HepG2 (cell line): ENCODE measurements at regions not wholly inside any gene's neighbourhood (a gene's known extent, or its start where the extent isn't known, plus 50 kb on each side); places are given as distances from the start of the nearest gene placed in this dataset.

Source experiments
- ATAC-seq: fragments of 200-7000 bp; cut with Tn5 transposase; 3 replicates; pipeline ENCODE4 v1.9.1; 2020; ENCODE audit warnings: mild to moderate bottlenecking, moderate library complexity
- BruUV-seq: library from RNA; stranded (reverse); fragments of 400-500 nt; replicated peaks from 2 replicates; lab custom pipeline; 2021; lab: Mats Ljungman, UMichigan
- CTCF ChIA-PET: fragments of 300-600 bp; formaldehyde crosslinking; extraction: SDS; loops from one replicate; lab custom pipeline; 2021; ENCODE audit warnings: low total read pairs, inconsistent platforms, low intra/inter-chr PET ratio; lab: Yijun Ruan, JAX
- POLR2A ChIA-PET: fragments of 350-600 bp; sonication (Branson Sonifier 250); formaldehyde crosslinking; loops from one replicate; lab custom pipeline; 2020; ENCODE audit warnings: antibody characterized with exemption, inconsistent platforms; lab: Yijun Ruan, JAX
- DNase-seq: peaks from one replicate; pipeline ENCODE4 v3.0.0-alpha.2; 2015; ENCODE audit warnings: low spot score
- FAIRE-seq: peaks from 3 replicates; lab custom pipeline; 2011; peaks lifted over from hg19 to GRCh38; lab: Jason Lieb, UNC
- H2AFZ ChIP-seq: one replicate; pipeline ENCODE4 v1.6.1; 2011; ENCODE audit warnings: low read length, inconsistent platforms
- H3K27ac ChIP-seq: fragments of 300-600 bp; 3 replicates; pipeline ENCODE4 v1.8.0; 2011; ENCODE audit warnings: mixed run types, mild to moderate bottlenecking, mixed read lengths, low read length, inconsistent platforms; ENCODE audit not compliant: insufficient read depth; ENCODE audit errors: extremely low read length
- H3K27me3 ChIP-seq, 2 experiments: fragments of 200-600 bp in 1 of 2; 2 replicates in 1 of 2; 3 replicates in 1 of 2; pipeline versions ENCODE4 v1.6.0 to v1.8.0; 2011; ENCODE audit warnings: low read length in 2 of 2, mild to moderate bottlenecking in 2 of 2, moderate library complexity in 2 of 2, inconsistent platforms in 1 of 2; ENCODE audit not compliant: insufficient read depth in 2 of 2, control insufficient read depth in 1 of 2
- H3K36me3 ChIP-seq, 2 experiments: fragments of 200-600 bp in 1 of 2; replicated peaks in 1 of 2; 2 replicates in 1 of 2; 3 replicates in 1 of 2; pipeline versions ENCODE4 v1.5.1 to v1.8.0; 2011; ENCODE audit warnings: low read length in 2 of 2, inconsistent platforms in 1 of 2; ENCODE audit not compliant: insufficient read depth in 2 of 2, control insufficient read depth in 1 of 2
- H3K4me1 ChIP-seq: 2 replicates; pipeline ENCODE4 v1.5.1; 2012; ENCODE audit warnings: low read length, inconsistent platforms; ENCODE audit not compliant: insufficient read depth
- H3K4me2 ChIP-seq: 2 replicates; pipeline ENCODE4 v1.6.0; 2011; ENCODE audit warnings: low read depth, low read length, inconsistent platforms
- H3K4me3 ChIP-seq, 3 experiments: fragments of 200-600 bp in 1 of 3; sonication (generic), shearing (Covaris generic) in 1 of 3; replicated peaks in 1 of 3; 2 replicates each; pipeline ENCODE4 v1.5.1; 2011 to 2016; ENCODE audit warnings: low read length in 3 of 3, inconsistent platforms in 2 of 3, low read depth in 2 of 3, mild to moderate bottlenecking in 2 of 3, control low read depth in 1 of 3, mixed read lengths in 1 of 3; ENCODE audit not compliant: insufficient read depth in 1 of 3
- H3K79me2 ChIP-seq: one replicate; pipeline ENCODE4 v1.6.1; 2011; ENCODE audit warnings: low read length, inconsistent platforms; ENCODE audit not compliant: insufficient read depth
- H3K9ac ChIP-seq: 2 replicates; pipeline ENCODE4 v1.6.0; 2011; ENCODE audit warnings: mild to moderate bottlenecking, low read depth, low read length, inconsistent platforms; ENCODE audit not compliant: insufficient read depth
- H3K9me3 ChIP-seq: 2 replicates; pipeline ENCODE4 v1.5.1; 2012; ENCODE audit warnings: mild to moderate bottlenecking, low read length
- H4K20me1 ChIP-seq: 2 replicates; pipeline ENCODE4 v1.6.0; 2011; ENCODE audit warnings: inconsistent platforms, mild to moderate bottlenecking, low read length, moderate library complexity; ENCODE audit not compliant: insufficient read depth
- BORCS8-MEF2B ChIP-seq: sonication (generic); formaldehyde crosslinking; IDR thresholded peaks from 2 replicates; pipeline ENCODE4 v1.8.0; 2022; ENCODE audit warnings: mild to moderate bottlenecking, missing genetic modification reagents
- FUBP1 ChIP-seq: sonication (generic); formaldehyde crosslinking; IDR thresholded peaks from 2 replicates; pipeline ENCODE4 v1.5.1; 2020; ENCODE audit warnings: missing genetic modification reagents, mild to moderate bottlenecking, borderline replicate concordance
- PHF5A ChIP-seq: IDR thresholded peaks from one replicate; pipeline ENCODE4 v1.6.1; 2018; ENCODE audit warnings: low read depth, missing genetic modification reagents; ENCODE audit not compliant: unreplicated experiment
- POLR2G ChIP-seq: fragments of 200-400 bp; formaldehyde crosslinking; IDR thresholded peaks from 2 replicates; pipeline ENCODE4 v1.6.1; 2018; ENCODE audit warnings: mild to moderate bottlenecking, low read depth, low read length, moderate library complexity
- TSC22D2 ChIP-seq: sonication (generic); formaldehyde crosslinking; IDR thresholded peaks from 2 replicates; pipeline ENCODE4 v1.5.1; 2020; ENCODE audit warnings: missing genetic modification reagents, mild to moderate bottlenecking, borderline replicate concordance
- YEATS2 ChIP-seq: sonication (generic); formaldehyde crosslinking; IDR thresholded peaks from 2 replicates; pipeline ENCODE4 v1.4.0; 2020; ENCODE audit warnings: missing genetic modification reagents, borderline replicate concordance
- ZBTB2 ChIP-seq: sonication (generic); formaldehyde crosslinking; IDR thresholded peaks from 2 replicates; pipeline ENCODE4 v1.8.0; 2022; ENCODE audit warnings: low read depth, missing genetic modification reagents
- ZNF282 ChIP-seq: fragments of 450-650 bp; IDR thresholded peaks from 2 replicates; pipeline ENCODE4 v1.6.1; 2018; ENCODE audit not compliant: partially characterized antibody
- ZNF329 ChIP-seq: sonication (generic); formaldehyde crosslinking; IDR thresholded peaks from 2 replicates; pipeline ENCODE4 v1.9.0; 2021; ENCODE audit warnings: low read depth, mild to moderate bottlenecking, missing genetic modification reagents
- ZSCAN25 ChIP-seq: sonication (generic); formaldehyde crosslinking; IDR thresholded peaks from 2 replicates; pipeline ENCODE4 v1.8.0; 2022; ENCODE audit warnings: mild to moderate bottlenecking, missing genetic modification reagents
- WGBS: methylation state at CpG from one replicate; pipeline ENCODE4 v1.1.6; 2017; ENCODE audit warnings: low lambda C conversion rate; 5-methylcytosine and 5-hydroxymethylcytosine counted together
- in situ Hi-C: cut with HindIII; loops from 2 replicates; pipeline ENCODE4 v1.10.0; 2017; ENCODE audit warnings: low pct_unique_long_range_greater_than_20kb; ENCODE audit not compliant: extremely low pct_ligation_motif_present
- intact Hi-C: fragments of 100-400 bp; cut with micrococcal nuclease; formaldehyde crosslinking; loops from one replicate; pipeline ENCODE4 v1.10.0; 2022; ENCODE audit not compliant: unreplicated experiment

GRCh38 chr10:121263431-121263783 is 334.8 kb downstream of the FGFR2 start (continued):
- no peak for TF ChIP-seq FUBP1 (CRISPR knock-in tag)
- no peak for TF ChIP-seq ZBTB2
- TF ChIP-seq PHF5A (CRISPR knock-in tag), result no peak
- no peak for TF ChIP-seq ZNF282
- TF ChIP-seq TSC22D2 (CRISPR knock-in tag), result no peak

- no peaks in the 10 kb centered on the region for H3K9me3 ChIP-seq
- ATAC-seq (no peak), FAIRE-seq (no peak), DNase-seq (no peak)
- BruUV-seq, result no TSS peak
- no peaks in the 10 kb centered on the region for H3K36me3 ChIP-seq
- no peaks in the 10 kb centered on the region for H4K20me1 ChIP-seq
- no peak for TF ChIP-seq ZSCAN25 (CRISPR knock-in tag)
- no peak for TF ChIP-seq POLR2G
- TF ChIP-seq YEATS2 (CRISPR knock-in tag), result no peak
- TF ChIP-seq ZNF329 (CRISPR knock-in tag), result no peak
- TF ChIP-seq BORCS8-MEF2B (CRISPR knock-in tag), result no peak
- CTCF ChIA-PET, result no interaction called here
- no peaks in the 10 kb centered on the region for H3K4me1 ChIP-seq
- H3K4me2 ChIP-seq, result no peak overlapping the region
- H3K4me3 ChIP-seq, result no peak overlapping the region
- intact Hi-C loops (no loop called here), in situ Hi-C loops (no loop called here)
- no peaks in the 10 kb centered on the region for H3K27me3 ChIP-seq
- POLR2A ChIA-PET, result no interaction called here
- H3K27ac ChIP-seq, result no peak overlapping the region
- WGBS, result 44% methylated on average over 6 of the region's 6 CpGs
- no peak overlapping the region for H3K9ac ChIP-seq
- H2AFZ ChIP-seq, result no peak overlapping the region
- H3K79me2 ChIP-seq, result no peaks in the 10 kb centered on the region
Measured at GRCh38 chr10:121265360-121266123, 332.7 kb downstream of the FGFR2 start.
